H1 (cell line): ENCODE measurements at regions not wholly inside any gene's neighbourhood (a gene's known extent, or its start where the extent isn't known, plus 50 kb on each side); places are given as distances from the start of the nearest gene placed in this dataset.
A peak's percentile ranks its signal among the peaks of the same experiment; 100 is the strongest.

Experiments used
- CTCF ChIA-PET: fragments of 300-600 bp; sonication (Branson Sonifier 250); formaldehyde crosslinking; loops from one replicate; lab custom pipeline; 2021; ENCODE audit not compliant: partially characterized antibody; lab: Charles Lee
- POLR2A ChIA-PET: fragments of 300-600 bp; sonication (Branson Sonifier 250); formaldehyde crosslinking; loops from one replicate; lab custom pipeline; 2021; ENCODE audit warnings: inconsistent platforms; ENCODE audit not compliant: partially characterized antibody; lab: Charles Lee
- DNase-seq, 2 experiments: peaks; one replicate each; pipeline versions ENCODE4 v3.0.0 to v3.0.0-alpha.2; 2010 to 2022; ENCODE audit warnings: low spot score in 2 of 2, low read depth in 1 of 2, mixed read lengths in 1 of 2
- FAIRE-seq: peaks from 2 replicates; lab custom pipeline; 2011; peaks lifted over from hg19 to GRCh38; lab: Jason Lieb, UNC
- H2AFZ ChIP-seq: 2 replicates; pipeline ENCODE4 v1.8.1; 2012; ENCODE audit warnings: low read length, inconsistent platforms
- H2AK5ac ChIP-seq: 2 replicates; pipeline ENCODE4 v1.6.1; 2013; ENCODE audit warnings: low read depth, low read length
- H2BK120ac ChIP-seq: replicated peaks from 2 replicates; pipeline ENCODE3; 2013; ENCODE audit warnings: low read depth, low read length, inconsistent platforms
- H2BK12ac ChIP-seq: 2 replicates; pipeline ENCODE4 v1.6.1; 2013; ENCODE audit warnings: low read depth, low read length
- H2BK15ac ChIP-seq: 2 replicates; pipeline ENCODE4 v1.6.1; 2013; ENCODE audit warnings: low read length
- H2BK20ac ChIP-seq: 2 replicates; pipeline ENCODE4 v1.6.1; 2013; ENCODE audit warnings: low read length
- H2BK5ac ChIP-seq: 2 replicates; pipeline ENCODE4 v1.6.1; 2013; ENCODE audit warnings: low read depth, low read length
- H3K14ac ChIP-seq: 2 replicates; pipeline ENCODE4 v1.6.1; 2013; ENCODE audit warnings: inconsistent platforms; ENCODE audit not compliant: insufficient read length
- H3K18ac ChIP-seq: 2 replicates; pipeline ENCODE4 v1.6.1; 2013; ENCODE audit warnings: low read length; ENCODE audit errors: extremely low read depth
- H3K23ac ChIP-seq: 2 replicates; pipeline ENCODE4 v1.6.1; 2013; ENCODE audit warnings: inconsistent platforms; ENCODE audit not compliant: insufficient read length
- H3K23me2 ChIP-seq: 2 replicates; pipeline ENCODE4 v1.6.1; 2013; ENCODE audit warnings: low read depth, low read length
- H3K27ac ChIP-seq: 2 replicates; pipeline ENCODE4 v1.6.1; 2011; ENCODE audit warnings: low read depth, low read length, inconsistent platforms
- H3K27me3 ChIP-seq, 4 experiments: replicated peaks in 1 of 4; 1 replicate in 1 of 4; 2 replicates in 3 of 4; pipeline versions ENCODE4 v1.6.1 to v1.8.1; 2011 to 2013; ENCODE audit warnings: low read length in 3 of 4, mild to moderate bottlenecking in 3 of 4, inconsistent platforms in 2 of 4, mixed read lengths in 2 of 4, moderate library complexity in 1 of 4; ENCODE audit not compliant: control insufficient read depth in 3 of 4, insufficient read depth in 3 of 4; ENCODE audit errors: extremely low read depth in 1 of 4
- H3K36me3 ChIP-seq, 4 experiments: 2 replicates each; pipeline versions ENCODE4 v1.6.1 to v1.8.1; 2011 to 2013; ENCODE audit warnings: mild to moderate bottlenecking in 4 of 4, low read length in 3 of 4, moderate library complexity in 2 of 4, control low read depth in 1 of 4, inconsistent platforms in 1 of 4; ENCODE audit not compliant: insufficient read depth in 4 of 4, control insufficient read depth in 2 of 4
- H3K4ac ChIP-seq: replicated peaks from 2 replicates; pipeline ENCODE3; 2013; ENCODE audit warnings: low read length, low read depth, mixed read lengths, inconsistent platforms; ENCODE audit not compliant: insufficient read length
- H3K4me1 ChIP-seq, 4 experiments: replicated peaks in 1 of 4; 1 replicate in 1 of 4; 2 replicates in 3 of 4; pipeline versions ENCODE4 v1.6.1 to v1.8.1; 2011 to 2013; ENCODE audit warnings: low read length in 3 of 4, inconsistent platforms in 2 of 4, mixed read lengths in 1 of 4; ENCODE audit not compliant: insufficient read depth in 4 of 4, control insufficient read depth in 3 of 4
- H3K4me2 ChIP-seq, 2 experiments: 2 replicates each; pipeline versions ENCODE4 v1.6.1 to v1.8.1; 2011 to 2013; ENCODE audit warnings: low read depth in 2 of 2, low read length in 2 of 2, control low read depth in 1 of 2, inconsistent platforms in 1 of 2, mild to moderate bottlenecking in 1 of 2; ENCODE audit not compliant: insufficient read depth in 1 of 2
- H3K4me3 ChIP-seq, 4 experiments: fragments of 200-600, 300-600 bp in 1 of 4; sonication (generic), shearing (Covaris generic), sonication (Bioruptor Twin) in 1 of 4; 2 replicates each; pipeline versions ENCODE4 v1.5.1 to v1.8.1; 2011 to 2016; ENCODE audit warnings: low read length in 4 of 4, low read depth in 3 of 4, control low read depth in 2 of 4, inconsistent platforms in 2 of 4, mild to moderate bottlenecking in 2 of 4, mixed read lengths in 1 of 4, moderate library complexity in 1 of 4; ENCODE audit not compliant: insufficient read depth in 2 of 4; ENCODE audit errors: extremely low read depth in 1 of 4
- H3K56ac ChIP-seq: replicated peaks from 2 replicates; pipeline ENCODE3; 2013; ENCODE audit warnings: low read depth, mild to moderate bottlenecking, mixed read lengths, low read length, inconsistent platforms; ENCODE audit not compliant: insufficient read length
- H3K79me1 ChIP-seq: 2 replicates; pipeline ENCODE4 v1.6.1; 2013; ENCODE audit warnings: low read depth, low read length, control low read depth
- H3K79me2 ChIP-seq, 2 experiments: 2 replicates each; pipeline versions ENCODE4 v1.6.1 to v1.8.1; 2012 to 2013; ENCODE audit warnings: low read length in 2 of 2, mild to moderate bottlenecking in 2 of 2, inconsistent platforms in 1 of 2; ENCODE audit not compliant: insufficient read depth in 2 of 2, control insufficient read depth in 1 of 2
- H3K9ac ChIP-seq, 4 experiments: replicated peaks in 1 of 4; 1 replicate in 1 of 4; 2 replicates in 3 of 4; pipeline versions ENCODE4 v1.6.1 to v1.8.1; 2011 to 2013; ENCODE audit warnings: low read depth in 3 of 4, low read length in 3 of 4, control low read depth in 2 of 4, mild to moderate bottlenecking in 2 of 4, moderate library complexity in 2 of 4, inconsistent platforms in 1 of 4; ENCODE audit errors: extremely low read depth in 1 of 4
- H3K9me3 ChIP-seq, 2 experiments: 2 replicates each; pipeline versions ENCODE4 v1.6.1 to v1.8.1; 2012 to 2013; ENCODE audit warnings: mild to moderate bottlenecking in 2 of 2, moderate library complexity in 2 of 2, control low read depth in 1 of 2, inconsistent platforms in 1 of 2, low read depth in 1 of 2, low read length in 1 of 2, mixed read lengths in 1 of 2; ENCODE audit not compliant: insufficient read depth in 2 of 2
- H4K20me1 ChIP-seq, 2 experiments: replicated peaks in 1 of 2; 2 replicates each; pipeline versions ENCODE3 to v1.8.1; 2011 to 2013; ENCODE audit warnings: inconsistent platforms in 2 of 2, low read length in 2 of 2, mild to moderate bottlenecking in 1 of 2; ENCODE audit not compliant: insufficient read depth in 2 of 2, control insufficient read depth in 1 of 2
- H4K5ac ChIP-seq: 2 replicates; pipeline ENCODE4 v1.6.1; 2013; ENCODE audit warnings: low read length, low read depth, mixed read lengths, inconsistent platforms; ENCODE audit not compliant: insufficient read length
- H4K8ac ChIP-seq: 2 replicates; pipeline ENCODE4 v1.8.0; 2013; ENCODE audit warnings: mild to moderate bottlenecking, moderate library complexity, low read length, inconsistent platforms; ENCODE audit not compliant: insufficient read depth; ENCODE audit errors: extremely low read depth
- H4K91ac ChIP-seq: replicated peaks from 2 replicates; pipeline ENCODE3; 2013; ENCODE audit warnings: low read length, mixed read lengths, inconsistent platforms; ENCODE audit not compliant: insufficient read length
- CTCF ChIP-seq, 3 experiments: IDR thresholded peaks; 1 replicate in 2 of 3; 2 replicates in 1 of 3; pipeline versions ENCODE4 v1.5.1 to v1.6.1; 2011; ENCODE audit warnings: low read length in 3 of 3, mild to moderate bottlenecking in 3 of 3, inconsistent platforms in 2 of 3, low read depth in 1 of 3, moderate library complexity in 1 of 3; ENCODE audit not compliant: insufficient read depth in 1 of 3; ENCODE audit errors: control extremely low read depth in 1 of 3
- GTF2F1 ChIP-seq: IDR thresholded peaks from 2 replicates; pipeline ENCODE4 v1.6.1; 2012; ENCODE audit warnings: low read depth, low read length, improper control_type of control experiment, borderline replicate concordance
- KDM4A ChIP-seq: IDR thresholded peaks from one replicate; pipeline ENCODE4 v1.7.1; 2012; ENCODE audit warnings: low read depth, mild to moderate bottlenecking, moderate library complexity, low read length, inconsistent platforms; ENCODE audit not compliant: severe bottlenecking
- RAD21 ChIP-seq, 2 experiments: IDR thresholded peaks in 1 of 2; conservative IDR thresholded peaks in 1 of 2; 2 replicates each; pipeline ENCODE4 v1.6.1; 2011; ENCODE audit warnings: low read depth in 2 of 2, low read length in 2 of 2, improper control_type of control experiment in 1 of 2, inconsistent platforms in 1 of 2, mild to moderate bottlenecking in 1 of 2, moderate library complexity in 1 of 2

- Histone ChIP-seq H3K9me3 (no peaks in the 10 kb centered on the region), H2BK5ac (no peak overlapping the region), H2BK20ac (no peak overlapping the region), H3K4ac (no peak overlapping the region), H4K8ac (no peak overlapping the region), H3K4me2 (no peak overlapping the region), H3K23ac (no peak overlapping the region), H4K20me1 (no peaks in the 10 kb centered on the region), H3K27ac (no peak overlapping the region), H4K5ac (no peak overlapping the region), H3K23me2 (no peaks in the 10 kb centered on the region), H2BK120ac (no peak overlapping the region), H2BK15ac (no peak overlapping the region), H3K27me3 (no peaks in the 10 kb centered on the region), H2BK12ac (no peak overlapping the region), H3K36me3 (no peaks in the 10 kb centered on the region), H3K4me1 (no peaks in the 10 kb centered on the region), H3K14ac (no peak overlapping the region), H3K9ac (no peak overlapping the region), H2AFZ (no peak overlapping the region), H4K91ac (no peak overlapping the region), H2AK5ac (no peak overlapping the region), H3K56ac (no peak overlapping the region), H3K18ac (no peak overlapping the region), H3K79me1 (no peaks in the 10 kb centered on the region), H3K79me2 (no peaks in the 10 kb centered on the region), H3K4me3 (no peak overlapping the region)
- ChIA-PET CTCF (interaction anchor here (1.0 to 1.1 kb wide), 2 partner anchors 12 kb away, joined by 3 read pairs; no protein-coding TSS in a partner anchor), POLR2A (no interaction called here)
- no peak for FAIRE-seq
- TF ChIP-seq GTF2F1 (no peak), KDM4A (no peak), RAD21 (IDR thresholded peaks at IDR 0.05 in 1 of 2, conservative IDR thresholded peaks at IDR 0.05 in 1 of 2; ENCODE audit: low read depth in 2 of 2, low read length in 2 of 2) (peak in 1 of 2 experiments; percentile 47; a peak in 3 of 4 replicates), CTCF (IDR thresholded peaks at IDR 0.05; ENCODE audit: control extremely low read depth in 1 of 3, insufficient read depth in 1 of 3, low read depth in 1 of 3, low read length in 3 of 3) (peak in 1 of 3 experiments; percentile 6; a peak in 2 of 4 replicates)
- no peak for DNase-seq
Measured at GRCh38 chr1:104120525-104120924, 370.8 kb downstream of the AMY1C start.
